ENCODE measurements at regions not wholly inside any gene's neighbourhood (a gene's known extent, or its start where the extent isn't known, plus 50 kb on each side); places are given as distances from the start of the nearest gene placed in this dataset.
"Not testable (repeated sequence)": the region's sequence is repeated elsewhere in the genome, so short reads cannot be mapped to it uniquely, and the experiment has no call there.

- no peak for DNase-seq (ENCODE audit: low spot score)
These were observed 124.3 kb upstream of the MAMLD1 start for GRCh38 chrX:150238632-150239382.

GRCh38 chrX:150239946-150240642 lies 123.0 kb upstream of the MAMLD1 start:
- no peak for DNase-seq (ENCODE audit: low spot score)

GRCh38 chrX:150240643-150240970 lies 122.5 kb upstream of the MAMLD1 start:
- no peak for DNase-seq (ENCODE audit: low spot score)

- no peak for DNase-seq (ENCODE audit: low spot score)
These were observed 109.0 kb upstream of the MAMLD1 start for GRCh38 chrX:150253959-150254620.

- no peak for DNase-seq (ENCODE audit: low spot score)
These were observed 108.2 kb upstream of the MAMLD1 start for GRCh38 chrX:150254909-150255308.

- DNase-seq (ENCODE audit: low spot score), result no peak
These were observed 107.4 kb upstream of the MAMLD1 start for GRCh38 chrX:150255441-150256296.

- DNase-seq (ENCODE audit: low spot score), result no peak
These were observed 106.8 kb upstream of the MAMLD1 start for GRCh38 chrX:150256297-150256650.

GRCh38 chrX:150257353-150258175 lies 105.6 kb upstream of the MAMLD1 start:
- DNase-seq (ENCODE audit: low spot score), result no peak

GRCh38 chrX:150258176-150258425 lies 105.0 kb upstream of the MAMLD1 start:
- no peak for DNase-seq (ENCODE audit: low spot score)

- DNase-seq (ENCODE audit: low spot score), result no peak
These were observed 104.4 kb upstream of the MAMLD1 start for GRCh38 chrX:150258463-150259430.

GRCh38 chrX:150262456-150262855 lies 100.7 kb upstream of the MAMLD1 start:
- DNase-seq (ENCODE audit: low spot score), result no peak

GRCh38 chrX:150268839-150269355 lies 94.2 kb upstream of the MAMLD1 start:
- no peak for DNase-seq (ENCODE audit: low spot score)

- DNase-seq (ENCODE audit: low spot score), result no peak
These were observed 93.4 kb upstream of the MAMLD1 start for GRCh38 chrX:150269605-150270254.

- DNase-seq (ENCODE audit: low spot score), result no peak
These were observed 92.5 kb upstream of the MAMLD1 start for GRCh38 chrX:150270622-150271021.

- DNase-seq (ENCODE audit: low spot score), result not testable (repeated sequence)
These were observed 89.4 kb upstream of the MAMLD1 start for GRCh38 chrX:150273575-150274294.

- DNase-seq (ENCODE audit: low spot score), result no peak
These were observed 80.2 kb upstream of the MAMLD1 start for GRCh38 chrX:150282953-150283352.

GRCh38 chrX:150291014-150291413 lies 72.1 kb upstream of the MAMLD1 start:
- DNase-seq (ENCODE audit: low spot score), result no peak

GRCh38 chrX:150293311-150294013 lies 69.7 kb upstream of the MAMLD1 start:
- DNase-seq (ENCODE audit: low spot score), result no peak

Measured in activated CD4-positive, alpha-beta T cell treated with anti-CD3 and anti-CD28 coated beads, Interleukin-2, Interleukin-4, amounts not matched to agents 100 ng/mL and 50 ng/mL, durations not matched to agents 16 hours and 8 hours (primary cell).